ENCODE measurements at regions not wholly inside any gene's neighbourhood (a gene's known extent, or its start where the extent isn't known, plus 50 kb on each side); places are given as distances from the start of the nearest gene placed in this dataset.

DNA sequence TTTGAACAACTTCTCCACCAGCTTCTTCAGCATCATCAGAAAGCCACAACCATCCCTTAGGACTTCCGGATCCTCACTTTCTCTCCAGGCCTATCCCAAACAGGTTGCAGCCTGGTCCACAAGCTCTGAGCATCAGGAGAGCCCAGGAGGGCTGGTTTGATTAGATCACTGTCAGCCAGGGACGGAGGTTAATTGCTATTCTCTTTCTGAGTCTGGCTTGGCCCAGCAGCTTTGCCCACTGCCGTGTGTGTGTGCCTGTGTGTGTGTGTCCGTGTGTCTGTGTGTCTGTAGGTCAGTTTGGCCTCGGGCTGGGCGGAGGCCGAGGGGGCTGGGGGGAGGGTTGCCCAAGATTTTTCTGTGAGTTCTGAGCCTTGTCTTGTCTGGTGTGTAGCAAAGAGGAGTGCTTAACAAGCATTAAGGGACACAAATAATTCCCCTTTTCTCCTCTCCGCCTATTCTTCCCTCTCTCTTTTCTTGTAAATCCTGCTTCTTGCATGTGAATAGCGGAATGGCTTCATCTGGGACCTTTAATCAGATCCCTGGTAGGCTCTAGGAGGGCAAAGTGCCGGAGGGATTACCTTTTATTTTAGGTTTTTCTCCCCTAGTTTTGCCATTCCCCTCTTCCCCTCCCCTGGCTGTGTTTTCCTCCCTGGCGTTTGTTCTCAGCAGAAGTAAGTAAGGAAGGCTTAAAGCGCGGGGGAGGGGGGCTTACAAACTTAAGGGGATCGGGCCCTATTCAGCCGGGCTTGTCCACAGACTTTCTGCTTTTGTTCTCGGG, 138.2 kb upstream of the LHX5 start:
- Histone ChIP-seq H3K4me3 (no peak overlapping the region), H3K4me1 (no peaks in the 10 kb centered on the region), H3K27ac (no peak overlapping the region), H3K4me2 (no peak overlapping the region), H3K9me3 (peaks cover 3% of the 10 kb centered on the region; the same call in 1 of the 3 replicates)
- ATAC-seq (peak; percentile 11 to 40; a peak in 3 of 6 replicates), FAIRE-seq (no peak), DNase-seq (ENCODE audit: low read depth in 1 of 2, low spot score in 1 of 2) (no peak)
- ChIA-PET CTCF (interaction anchor here (0.9 to 1.4 kb wide), 2 partner anchors 11 to 75 kb away, joined by 3 to 4 read pairs; no protein-coding TSS in a partner anchor), POLR2A (interaction anchor here (0.7 kb wide), 1 partner anchor 271 kb away, joined by 3 read pairs; no protein-coding TSS in a partner anchor)
- 12% methylated on average over 16 of the region's 16 CpGs for WGBS (ENCODE audit: missing lambda C conversion rate)
- TF ChIP-seq FOSB (CRISPR knock-in tag; IDR thresholded peaks at IDR 0.05) = no peak
- TF ChIP-seq HOXA7 (CRISPR knock-in tag; IDR thresholded peaks at IDR 0.05) = no peak
- TF ChIP-seq ZFP36 (IDR thresholded peaks at IDR 0.05; ENCODE audit: borderline replicate concordance, partially characterized antibody) = no peak
- TF ChIP-seq MAZ (IDR thresholded peaks at IDR 0.05; ENCODE audit: borderline replicate concordance, low read depth, low read length) = no peak
- no peak for TF ChIP-seq KDM1A (IDR thresholded peaks at IDR 0.05; ENCODE audit: low read depth)
- no peak for TF ChIP-seq NPAS2 (CRISPR knock-in tag; IDR thresholded peaks at IDR 0.05; ENCODE audit: borderline replicate concordance)
- TF ChIP-seq, protein P1, sequence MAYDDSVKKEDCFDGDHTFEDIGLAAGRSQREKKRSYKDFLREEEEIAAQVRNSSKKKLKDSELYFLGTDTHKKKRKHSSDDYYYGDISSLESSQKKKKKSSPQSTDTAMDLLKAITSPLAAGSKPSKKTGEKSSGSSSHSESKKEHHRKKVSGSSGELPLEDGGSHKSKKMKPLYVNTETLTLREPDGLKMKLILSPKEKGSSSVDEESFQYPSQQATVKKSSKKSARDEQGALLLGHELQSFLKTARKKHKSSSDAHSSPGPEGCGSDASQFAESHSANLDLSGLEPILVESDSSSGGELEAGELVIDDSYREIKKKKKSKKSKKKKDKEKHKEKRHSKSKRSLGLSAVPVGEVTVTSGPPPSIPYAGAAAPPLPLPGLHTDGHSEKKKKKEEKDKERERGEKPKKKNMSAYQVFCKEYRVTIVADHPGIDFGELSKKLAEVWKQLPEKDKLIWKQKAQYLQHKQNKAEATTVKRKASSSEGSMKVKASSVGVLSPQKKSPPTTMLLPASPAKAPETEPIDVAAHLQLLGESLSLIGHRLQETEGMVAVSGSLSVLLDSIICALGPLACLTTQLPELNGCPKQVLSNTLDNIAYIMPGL (CRISPR knock-in tag; IDR thresholded peaks at IDR 0.05; ENCODE audit: borderline replicate concordance) = no peak
- TF ChIP-seq RAD21 (conservative IDR thresholded peaks at IDR 0.05 in 1 of 2, IDR thresholded peaks at IDR 0.05 in 1 of 2) = no peak
- TF ChIP-seq HDAC2 (IDR thresholded peaks at IDR 0.05) = no peak
- no peak for TF ChIP-seq POLR2AphosphoS2 (conservative IDR thresholded peaks at IDR 0.05; ENCODE audit: low read length)
- no peak for TF ChIP-seq ZC3H11A (IDR thresholded peaks at IDR 0.05)

DNA sequence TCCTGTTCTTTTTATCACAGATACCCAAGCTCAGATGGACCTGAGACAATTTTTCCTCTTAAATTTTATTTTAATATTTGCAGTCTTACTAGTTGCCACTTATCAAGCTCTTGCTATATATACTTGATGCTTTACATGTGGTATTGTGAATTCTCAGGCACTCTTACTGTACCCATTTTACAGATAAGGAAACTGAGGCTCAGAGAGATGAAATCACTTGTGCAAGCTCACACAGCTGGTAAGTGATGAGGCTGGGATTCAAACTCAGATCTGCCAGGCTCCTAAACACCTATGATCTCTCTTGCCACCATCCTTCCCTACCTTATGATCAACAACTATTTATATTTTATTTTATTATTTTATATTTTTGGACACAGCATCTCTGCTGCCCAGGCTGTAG, 133.0 kb upstream of the LHX5 start:
- Histone ChIP-seq H3K4me2 (no peak overlapping the region), H3K9me3 (no peaks in the 10 kb centered on the region), H3K4me1 (no peaks in the 10 kb centered on the region), H3K4me3 (no peak overlapping the region), H3K27ac (no peak overlapping the region)
- no peak for FAIRE-seq
- POLR2A ChIA-PET = no interaction called here
- CTCF ChIA-PET = interaction anchor here (0.9 kb wide), 1 partner anchor 8 kb away, joined by 3 read pairs; no protein-coding TSS in a partner anchor
- TF ChIP-seq HDAC2 (IDR thresholded peaks at IDR 0.05) (no peak), FOSL2 (IDR thresholded peaks at IDR 0.05) (no peak), FOSL2 (CRISPR knock-in tag; IDR thresholded peaks at IDR 0.05) (no peak), NR3C1 (IDR thresholded peaks at IDR 0.05) (no peak), BHLHE40 (IDR thresholded peaks at IDR 0.05; ENCODE audit: low read depth, low read length) (no peak), RAD21 (conservative IDR thresholded peaks at IDR 0.05 in 1 of 2, IDR thresholded peaks at IDR 0.05 in 1 of 2) (no peak), SMC3 (IDR thresholded peaks at IDR 0.05) (no peak), HOXA7 (CRISPR knock-in tag; IDR thresholded peaks at IDR 0.05) (no peak), RFX5 (IDR thresholded peaks at IDR 0.05) (no peak), RCOR1 (IDR thresholded peaks at IDR 0.05; ENCODE audit: low read depth, low read length) (no peak)
- TF ChIP-seq, protein P2, sequence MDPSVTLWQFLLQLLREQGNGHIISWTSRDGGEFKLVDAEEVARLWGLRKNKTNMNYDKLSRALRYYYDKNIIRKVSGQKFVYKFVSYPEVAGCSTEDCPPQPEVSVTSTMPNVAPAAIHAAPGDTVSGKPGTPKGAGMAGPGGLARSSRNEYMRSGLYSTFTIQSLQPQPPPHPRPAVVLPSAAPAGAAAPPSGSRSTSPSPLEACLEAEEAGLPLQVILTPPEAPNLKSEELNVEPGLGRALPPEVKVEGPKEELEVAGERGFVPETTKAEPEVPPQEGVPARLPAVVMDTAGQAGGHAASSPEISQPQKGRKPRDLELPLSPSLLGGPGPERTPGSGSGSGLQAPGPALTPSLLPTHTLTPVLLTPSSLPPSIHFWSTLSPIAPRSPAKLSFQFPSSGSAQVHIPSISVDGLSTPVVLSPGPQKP (IDR thresholded peaks at IDR 0.05; ENCODE audit: low read depth, low read length) = no peak
- TF ChIP-seq, protein P3, sequence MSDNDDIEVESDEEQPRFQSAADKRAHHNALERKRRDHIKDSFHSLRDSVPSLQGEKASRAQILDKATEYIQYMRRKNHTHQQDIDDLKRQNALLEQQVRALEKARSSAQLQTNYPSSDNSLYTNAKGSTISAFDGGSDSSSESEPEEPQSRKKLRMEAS (IDR thresholded peaks at IDR 0.05) = no peak
- TF ChIP-seq, protein P4, sequence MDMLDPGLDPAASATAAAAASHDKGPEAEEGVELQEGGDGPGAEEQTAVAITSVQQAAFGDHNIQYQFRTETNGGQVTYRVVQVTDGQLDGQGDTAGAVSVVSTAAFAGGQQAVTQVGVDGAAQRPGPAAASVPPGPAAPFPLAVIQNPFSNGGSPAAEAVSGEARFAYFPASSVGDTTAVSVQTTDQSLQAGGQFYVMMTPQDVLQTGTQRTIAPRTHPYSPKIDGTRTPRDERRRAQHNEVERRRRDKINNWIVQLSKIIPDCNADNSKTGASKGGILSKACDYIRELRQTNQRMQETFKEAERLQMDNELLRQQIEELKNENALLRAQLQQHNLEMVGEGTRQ (IDR thresholded peaks at IDR 0.05) = no peak
- TF ChIP-seq, protein P5, sequence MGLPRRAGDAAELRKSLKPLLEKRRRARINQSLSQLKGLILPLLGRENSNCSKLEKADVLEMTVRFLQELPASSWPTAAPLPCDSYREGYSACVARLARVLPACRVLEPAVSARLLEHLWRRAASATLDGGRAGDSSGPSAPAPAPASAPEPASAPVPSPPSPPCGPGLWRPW (IDR thresholded peaks at IDR 0.05) = no peak
- DNase-seq (ENCODE audit: low read depth in 1 of 2, low spot score in 1 of 2) = no peak
- ATAC-seq = no peak
